SK-N-MC (cell line): ENCODE measurements at regions not wholly inside any gene's neighbourhood (a gene's known extent, or its start where the extent isn't known, plus 50 kb on each side); places are given as distances from the start of the nearest gene placed in this dataset.

Experiments
- EZH2 ChIP-seq: fragments of 200-600 bp; sonication (generic); IDR thresholded peaks from one replicate; pipeline ENCODE4 v1.6.1; 2017; ENCODE audit warnings: antibody characterized with exemption
- FOXP2 ChIP-seq: optimal IDR thresholded peaks from 2 replicates; pipeline ENCODE3; 2011; ENCODE audit warnings: mild to moderate bottlenecking, moderate library complexity; ENCODE audit not compliant: insufficient read depth; ENCODE audit errors: extremely low read length, control extremely low read depth
- POLR2AphosphoS5 ChIP-seq: IDR thresholded peaks from 2 replicates; pipeline ENCODE4 v1.6.1; 2012; ENCODE audit warnings: mild to moderate bottlenecking, low read depth, low read length, borderline replicate concordance

- no peak for TF ChIP-seq POLR2AphosphoS5
- TF ChIP-seq EZH2: no peak
- TF ChIP-seq FOXP2: no peak
Measured at GRCh38 chr16:59920054-59920453, 1185.9 kb upstream of the GOT2 start.
